ENCODE measurements at regions not wholly inside any gene's neighbourhood (a gene's known extent, or its start where the extent isn't known, plus 50 kb on each side); places are given as distances from the start of the nearest gene placed in this dataset.
"Not testable (repeated sequence)": the region's sequence is repeated elsewhere in the genome, so short reads cannot be mapped to it uniquely, and the experiment has no call there.

GRCh38 chr4:134702374-134702773 is 500.8 kb upstream of the PABPC4L start:
- no peaks in the 10 kb centered on the region for H3K36me3 ChIP-seq
- intact Hi-C loops (cut with DNase I), result no loop called here
- no peaks in the 10 kb centered on the region for H3K9me3 ChIP-seq
- no peak overlapping the region for H3K4me3 ChIP-seq
- no peaks in the 10 kb centered on the region for H3K4me1 ChIP-seq
- no peak overlapping the region for H3K27ac ChIP-seq (replicated peaks in 1 of 4)
- 67% methylated on average over 3 of the region's 3 CpGs for WGBS
- H3K27me3 ChIP-seq, result no peaks in the 10 kb centered on the region
- TF ChIP-seq POLR2AphosphoS5 (IDR thresholded peaks at IDR 0.05) (no peak), POLR2A (IDR thresholded peaks at IDR 0.05; ENCODE audit: low read depth) (no peak), CTCF (IDR thresholded peaks at IDR 0.05) (no peak), EP300 (IDR thresholded peaks at IDR 0.05) (no peak)
- no peak for DNase-seq (ENCODE audit: extremely low spot score)

DNA sequence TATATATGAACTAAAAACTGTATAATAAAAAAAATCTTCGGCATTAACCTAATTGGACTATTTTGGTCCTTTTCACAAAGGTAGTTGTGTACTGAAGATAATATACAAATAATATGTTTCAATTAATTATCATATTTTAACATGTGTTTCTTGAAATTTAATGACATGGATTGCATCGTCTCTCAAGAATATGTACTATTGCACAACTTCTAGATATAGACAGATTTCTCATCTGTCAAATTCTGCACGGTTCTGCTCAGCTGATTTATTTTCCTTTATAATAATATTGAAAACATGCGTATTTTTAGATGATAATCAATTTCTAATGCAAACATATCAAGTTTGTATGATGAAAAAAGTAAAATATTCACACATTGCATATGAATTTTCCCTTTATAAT is 498.7 kb upstream of the PABPC4L start:
- Histone ChIP-seq H3K4me1 (no peaks in the 10 kb centered on the region), H3K27ac (replicated peaks in 1 of 4) (no peak overlapping the region), H3K27me3 (no peaks in the 10 kb centered on the region), H3K9me3 (no peaks in the 10 kb centered on the region), H3K4me3 (no peak overlapping the region), H3K36me3 (no peaks in the 10 kb centered on the region)
- 93% methylated on average over 4 of the region's 4 CpGs for WGBS
- TF ChIP-seq POLR2A (IDR thresholded peaks at IDR 0.05; ENCODE audit: low read depth) (no peak), POLR2AphosphoS5 (IDR thresholded peaks at IDR 0.05) (no peak), EP300 (IDR thresholded peaks at IDR 0.05) (no peak), CTCF (IDR thresholded peaks at IDR 0.05) (no peak)
- intact Hi-C loops (cut with DNase I), result no loop called here
- no peak for DNase-seq (ENCODE audit: extremely low spot score)

GRCh38 chr4:134698831-134699230 is 497.2 kb upstream of the PABPC4L start:
- H3K4me1 ChIP-seq; intact Hi-C loops (cut with DNase I): not testable (repeated sequence)

DNA sequence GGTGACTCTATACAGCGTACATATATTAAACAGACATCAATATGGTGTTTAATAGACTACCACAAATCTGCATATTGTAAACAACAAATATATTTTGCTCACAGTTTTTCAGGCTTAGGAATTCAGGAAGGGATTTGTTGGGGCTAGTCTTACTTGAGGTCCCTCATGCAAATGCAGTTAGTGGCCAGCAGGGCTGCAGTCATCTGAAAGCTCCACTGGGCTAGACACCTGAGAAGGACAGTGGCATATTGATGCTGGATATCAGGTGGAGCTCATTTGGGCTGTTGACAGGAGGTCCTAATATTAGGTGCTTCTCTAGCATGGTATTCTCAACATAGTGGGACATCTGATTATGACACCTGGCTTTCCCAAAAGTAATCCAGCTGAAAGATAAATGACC is 493.8 kb upstream of the PABPC4L start:
- 63% methylated on average over 1 of the region's 1 CpG for WGBS

More at GRCh38 chr4:134698831-134699230, 497.2 kb upstream of the PABPC4L start:
- H3K36me3 ChIP-seq; H3K27me3 ChIP-seq; H3K9me3 ChIP-seq; H3K4me3 ChIP-seq; DNase-seq (ENCODE audit: extremely low spot score); H3K27ac ChIP-seq (replicated peaks in 1 of 4): not testable (repeated sequence)
- WGBS, result 82% methylated on average over 4 of the region's 4 CpGs

GRCh38 chr4:134691915-134692314 is 490.3 kb upstream of the PABPC4L start:
- no peak for TF ChIP-seq POLR2A (IDR thresholded peaks at IDR 0.05; ENCODE audit: low read depth)
- no peak for TF ChIP-seq EP300 (IDR thresholded peaks at IDR 0.05)
- TF ChIP-seq CTCF (IDR thresholded peaks at IDR 0.05), result no peak
- TF ChIP-seq POLR2AphosphoS5 (IDR thresholded peaks at IDR 0.05), result no peak
- H3K9me3 ChIP-seq, result no peaks in the 10 kb centered on the region
- no peak overlapping the region for H3K4me3 ChIP-seq
- H3K4me1 ChIP-seq, result no peaks in the 10 kb centered on the region
- intact Hi-C loops (cut with DNase I), result no loop called here
- no peak for DNase-seq (ENCODE audit: extremely low spot score)
- H3K27me3 ChIP-seq, result no peaks in the 10 kb centered on the region
- H3K36me3 ChIP-seq, result no peaks in the 10 kb centered on the region
- 97% methylated on average over 2 of the region's 2 CpGs for WGBS
- H3K27ac ChIP-seq (replicated peaks in 1 of 4), result no peak overlapping the region

More for the DNA sequence above, 493.8 kb upstream of the PABPC4L start:
- DNase-seq (ENCODE audit: extremely low spot score), result no peak
- Histone ChIP-seq H3K27me3 (no peaks in the 10 kb centered on the region), H3K4me1 (no peaks in the 10 kb centered on the region), H3K9me3 (no peaks in the 10 kb centered on the region), H3K4me3 (no peak overlapping the region), H3K27ac (replicated peaks in 1 of 4) (no peak overlapping the region), H3K36me3 (no peaks in the 10 kb centered on the region)
- TF ChIP-seq POLR2A (IDR thresholded peaks at IDR 0.05; ENCODE audit: low read depth) (no peak), EP300 (IDR thresholded peaks at IDR 0.05) (no peak), POLR2AphosphoS5 (IDR thresholded peaks at IDR 0.05) (no peak), CTCF (IDR thresholded peaks at IDR 0.05) (no peak)
- intact Hi-C loops (cut with DNase I), result no loop called here
